GM06990 (cell line): ENCODE measurements at regions not wholly inside any gene's neighbourhood (a gene's known extent, or its start where the extent isn't known, plus 50 kb on each side); places are given as distances from the start of the nearest gene placed in this dataset.

ENCODE experiments used
- DNase-seq: peaks from one replicate; pipeline ENCODE4 v3.0.0-alpha.2; 2011; ENCODE audit not compliant: insufficient read length; ENCODE audit errors: extremely low read depth
- H3K27me3 ChIP-seq: replicated peaks from 2 replicates; pipeline ENCODE4 v1.6.0; 2011; ENCODE audit warnings: low read length; ENCODE audit not compliant: control insufficient read depth, insufficient read depth
- H3K36me3 ChIP-seq: 2 replicates; pipeline ENCODE4 v1.5.1; 2011; ENCODE audit warnings: low read length; ENCODE audit not compliant: control insufficient read depth, insufficient read depth
- H3K4me3 ChIP-seq: replicated peaks from 2 replicates; pipeline ENCODE4 v1.5.1; 2011; ENCODE audit warnings: low read depth, mild to moderate bottlenecking, control low read depth, low read length
- CTCF ChIP-seq: IDR thresholded peaks from 2 replicates; pipeline ENCODE4 v1.5.1; 2011; ENCODE audit warnings: low read length, control low read depth, mild to moderate bottlenecking, inconsistent platforms; ENCODE audit not compliant: insufficient read depth, poor library complexity, severe bottlenecking

GRCh38 chr5:54807421-54807820 lies 178.0 kb downstream of the ESM1 start:
- DNase-seq = no peak
- TF ChIP-seq CTCF = no peak
- Histone ChIP-seq H3K27me3 (no peaks in the 10 kb centered on the region; the same call in 1 of the 2 replicates), H3K4me3 (no peak overlapping the region), H3K36me3 (no peaks in the 10 kb centered on the region)

GRCh38 chr5:54804521-54804920 lies 180.9 kb downstream of the ESM1 start:
- Histone ChIP-seq H3K27me3 (no peaks in the 10 kb centered on the region; the same call in 1 of the 2 replicates), H3K36me3 (no peaks in the 10 kb centered on the region), H3K4me3 (no peak overlapping the region)
- DNase-seq = no peak
- no peak for TF ChIP-seq CTCF

- no peak for TF ChIP-seq CTCF
- Histone ChIP-seq H3K4me3 (no peak overlapping the region), H3K36me3 (no peaks in the 10 kb centered on the region), H3K27me3 (no peaks in the 10 kb centered on the region; the same call in 1 of the 2 replicates)
- DNase-seq = no peak
Observed at GRCh38 chr5:54804086-54804485, 181.3 kb downstream of the ESM1 start.

GRCh38 chr5:54803471-54804011 lies 181.9 kb downstream of the ESM1 start:
- no peaks in the 10 kb centered on the region; the same call in 1 of the 2 replicates for H3K27me3 ChIP-seq
- TF ChIP-seq CTCF = no peak
- H3K4me3 ChIP-seq = no peak overlapping the region
- H3K36me3 ChIP-seq = no peaks in the 10 kb centered on the region
- DNase-seq = no peak

GRCh38 chr5:54799645-54800044 lies 185.7 kb downstream of the ESM1 start:
- no peak for TF ChIP-seq CTCF
- DNase-seq = no peak
- no peaks in the 10 kb centered on the region; the same call in 1 of the 2 replicates for H3K27me3 ChIP-seq
- no peaks in the 10 kb centered on the region for H3K36me3 ChIP-seq
- H3K4me3 ChIP-seq = no peak overlapping the region

- Histone ChIP-seq H3K27me3 (no peaks in the 10 kb centered on the region), H3K36me3 (no peaks in the 10 kb centered on the region), H3K4me3 (no peak overlapping the region)
- no peak for TF ChIP-seq CTCF
- DNase-seq = no peak
Observed at GRCh38 chr5:54795777-54796176, 189.6 kb downstream of the ESM1 start.
